HG02870 (cell line): ENCODE measurements at regions not wholly inside any gene's neighbourhood (a gene's known extent, or its start where the extent isn't known, plus 50 kb on each side); places are given as distances from the start of the nearest gene placed in this dataset.
"Not testable (repeated sequence)": the region's sequence is repeated elsewhere in the genome, so short reads cannot be mapped to it uniquely, and the experiment has no call there.

Experiments
- ATAC-seq: cut with Tn5 transposase; IDR thresholded peaks from one replicate; pipeline ENCODE4 v1.9.1; 2021; ENCODE audit warnings: mild to moderate bottlenecking, moderate library complexity; ENCODE audit not compliant: unreplicated experiment

DNA sequence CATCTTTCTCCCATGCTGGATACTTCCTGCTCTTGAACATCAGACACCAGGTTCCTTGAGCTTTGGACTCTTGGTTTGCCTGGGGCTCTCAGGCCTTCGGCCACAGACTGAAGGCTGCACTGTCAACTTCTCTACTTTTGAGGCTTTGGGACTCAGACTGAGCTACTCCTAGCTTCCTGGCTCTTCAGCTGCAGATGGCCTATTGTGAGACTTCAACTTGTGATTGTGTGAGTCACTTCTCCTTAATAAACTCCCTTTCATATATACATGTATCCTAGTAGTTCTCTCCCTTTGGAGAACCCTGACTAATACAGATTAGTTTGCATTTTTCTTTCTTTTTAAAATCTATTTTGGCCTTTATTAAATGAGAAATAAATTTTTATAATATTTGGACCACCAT is 276.2 kb upstream of the SEMA3C start:
- no peak for ATAC-seq

GRCh38 chr7:81190997-81191768 is 272.3 kb upstream of the SEMA3C start:
- ATAC-seq, result no peak

DNA sequence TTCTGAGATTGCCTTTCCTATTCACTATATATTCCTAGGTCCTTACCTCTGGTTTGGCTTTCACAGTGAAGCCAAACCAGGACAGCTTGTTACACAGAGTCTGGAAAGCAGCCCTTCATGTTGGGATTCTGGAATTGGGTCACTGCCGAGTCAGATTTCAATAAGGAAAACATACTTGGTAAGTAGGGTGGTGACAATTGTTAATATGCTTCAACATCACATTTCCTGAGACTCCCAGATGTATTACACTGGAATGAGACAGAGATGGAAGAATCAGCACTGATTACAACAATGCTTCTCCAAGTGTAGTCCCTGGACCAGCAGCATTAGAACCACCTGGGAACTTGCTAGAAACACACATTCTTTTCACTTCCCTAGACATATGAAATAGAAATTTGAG is 268.9 kb upstream of the SEMA3C start:
- no peak for ATAC-seq

GRCh38 chr7:81186691-81187090 is 267.8 kb upstream of the SEMA3C start:
- no peak for ATAC-seq

GRCh38 chr7:81185072-81185471 is 266.2 kb upstream of the SEMA3C start:
- no peak for ATAC-seq

- no peak for ATAC-seq
Observed at GRCh38 chr7:81183326-81183725, 264.5 kb upstream of the SEMA3C start.

GRCh38 chr7:81182056-81182455 is 263.2 kb upstream of the SEMA3C start:
- ATAC-seq, result not testable (repeated sequence)

- no peak for ATAC-seq
Observed at GRCh38 chr7:81181066-81181465, 262.2 kb upstream of the SEMA3C start.

DNA sequence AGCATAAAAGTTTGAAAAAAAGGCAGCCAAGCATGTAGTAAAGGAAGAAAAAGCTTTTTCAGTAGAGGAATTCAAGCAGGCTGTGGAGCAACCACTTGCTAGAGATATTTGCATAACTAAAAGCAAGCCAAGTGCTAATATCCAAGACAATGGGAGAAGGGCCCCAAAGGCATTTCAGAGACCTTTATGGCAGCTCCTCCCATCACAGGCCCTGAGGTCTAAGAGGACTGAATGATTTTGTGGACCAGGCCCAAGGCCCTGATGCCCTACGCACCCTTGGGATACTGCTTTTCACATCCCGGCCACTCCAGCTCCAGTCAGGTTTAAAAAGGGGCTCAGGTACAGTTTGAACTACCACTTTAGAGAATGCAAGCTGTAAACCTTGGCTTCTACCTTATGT is 261.7 kb upstream of the SEMA3C start:
- ATAC-seq, result no peak

GRCh38 chr7:81175275-81175940 is 256.6 kb upstream of the SEMA3C start:
- ATAC-seq, result no peak

GRCh38 chr7:81173766-81174281 is 255.0 kb upstream of the SEMA3C start:
- ATAC-seq, result no peak

DNA sequence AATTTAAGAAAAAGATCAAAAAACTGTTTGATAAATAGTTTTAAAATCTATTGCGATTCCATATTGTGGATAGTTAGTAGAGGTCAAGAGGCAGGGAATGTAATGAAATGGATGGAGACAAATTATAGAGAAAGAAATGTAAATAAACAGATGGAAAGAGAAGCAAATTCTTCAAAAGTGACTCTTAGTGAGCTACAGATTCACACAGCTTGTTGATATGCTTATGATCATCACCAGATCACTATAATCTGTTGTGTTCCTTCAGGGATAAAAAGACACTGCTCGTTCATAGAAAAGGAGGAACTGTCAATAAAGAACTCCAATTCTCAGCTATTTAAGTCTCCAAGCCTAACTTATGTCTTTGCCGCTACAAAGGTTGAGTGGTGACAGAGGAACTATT is 251.4 kb upstream of the SEMA3C start:
- no peak for ATAC-seq

- ATAC-seq, result no peak
Observed at GRCh38 chr7:81167934-81168333, 249.1 kb upstream of the SEMA3C start.

- no peak for ATAC-seq
Observed at GRCh38 chr7:81165070-81165469, 246.2 kb upstream of the SEMA3C start.

DNA sequence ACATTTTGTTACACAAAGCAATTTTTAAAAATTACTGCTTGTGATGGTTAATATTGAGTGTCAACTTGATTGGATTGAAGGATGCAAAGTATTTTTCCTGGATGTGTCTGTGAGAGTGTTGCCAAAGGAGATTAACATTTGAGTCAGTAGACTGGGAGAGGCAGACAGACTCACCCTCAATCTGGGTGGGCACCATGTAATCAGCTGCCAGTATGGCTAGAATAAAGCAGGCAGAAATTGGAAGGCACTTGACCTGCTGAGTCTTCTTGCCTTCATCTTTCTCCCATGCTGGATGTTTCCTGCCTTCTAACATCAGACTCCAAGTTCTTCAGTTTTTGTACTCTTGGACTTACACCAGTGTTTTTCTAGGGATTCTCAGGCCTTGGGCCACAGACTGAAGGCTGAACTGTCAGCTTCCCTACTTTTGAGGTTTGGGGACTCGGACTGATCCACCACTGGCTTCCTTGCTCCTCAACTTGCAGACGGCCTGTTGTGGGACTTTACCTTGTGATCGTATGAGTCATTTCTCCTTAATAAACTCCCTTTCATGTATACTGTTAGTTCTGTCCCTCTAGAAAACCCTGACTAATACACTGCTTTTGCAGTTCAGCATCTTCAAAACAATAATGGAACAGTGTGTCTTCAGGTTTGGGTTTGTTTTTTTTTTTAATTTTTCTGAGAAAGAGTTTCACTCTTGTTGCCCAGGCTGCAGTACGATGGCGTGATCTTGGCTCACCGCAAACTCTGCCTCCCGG is 244.1 kb upstream of the SEMA3C start:
- no peak for ATAC-seq

GRCh38 chr7:81162234-81162633 is 243.4 kb upstream of the SEMA3C start:
- ATAC-seq, result no peak

DNA sequence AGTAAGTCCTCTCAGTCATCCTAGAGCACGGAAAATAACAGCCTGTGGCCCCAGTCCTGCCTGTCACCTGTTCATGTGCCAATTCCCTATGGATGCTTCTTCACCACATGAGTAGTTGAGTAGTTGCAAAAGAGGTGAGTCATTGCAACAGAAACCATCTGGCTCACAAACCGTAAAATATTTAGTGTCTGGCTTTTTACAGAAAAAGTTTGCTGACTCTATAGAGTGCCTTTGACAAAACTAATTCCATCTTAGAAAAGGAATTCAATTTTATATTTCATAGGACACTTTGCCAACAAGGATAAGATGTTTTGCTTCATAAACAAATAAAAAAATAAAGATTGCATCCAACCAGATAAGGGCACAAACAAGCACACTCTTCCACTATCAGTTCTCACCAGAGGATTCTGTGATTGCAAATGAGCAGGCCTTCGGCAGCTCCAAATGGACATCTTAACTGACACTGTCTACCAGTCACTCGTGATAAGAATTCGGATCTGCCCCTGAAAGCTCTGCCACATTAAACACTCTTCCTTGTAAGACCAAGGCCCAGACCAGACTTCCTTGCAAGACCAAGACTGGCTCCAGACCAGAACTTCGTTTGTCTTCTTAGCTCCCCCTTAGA is 242.7 kb upstream of the SEMA3C start:
- ATAC-seq, result no peak

GRCh38 chr7:81159402-81159801 is 240.6 kb upstream of the SEMA3C start:
- no peak for ATAC-seq

- no peak for ATAC-seq
Observed at GRCh38 chr7:81158189-81158588, 239.3 kb upstream of the SEMA3C start.

- no peak for ATAC-seq
Observed at GRCh38 chr7:81155654-81156373, 237.0 kb upstream of the SEMA3C start.

DNA sequence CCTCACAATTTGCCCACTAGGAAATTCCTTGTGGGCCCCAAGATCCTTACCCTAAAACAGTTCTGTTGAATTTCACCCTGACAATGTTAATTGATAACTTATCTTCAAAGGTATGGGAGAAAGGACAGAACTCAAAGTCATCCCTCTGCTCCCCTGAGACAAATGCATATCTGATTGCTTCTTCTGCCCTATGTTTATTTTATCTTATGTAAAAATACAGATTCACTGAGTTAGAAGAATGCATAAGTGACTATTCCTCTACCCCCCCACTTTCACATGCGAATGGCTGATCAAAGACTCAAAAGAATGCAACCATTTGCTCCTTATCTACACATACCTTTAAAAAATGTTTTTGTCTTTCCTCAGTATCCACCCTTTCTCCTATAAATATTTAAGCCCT is 235.7 kb upstream of the SEMA3C start:
- no peak for ATAC-seq
